ENCODE measurements at regions not wholly inside any gene's neighbourhood (a gene's known extent, or its start where the extent isn't known, plus 50 kb on each side); places are given as distances from the start of the nearest gene placed in this dataset.

GRCh38 chr5:176181271-176181855 is 56.9 kb upstream of the SIMC1 start:
- DNase-seq = no peak

GRCh38 chr5:176183321-176184074 is 54.7 kb upstream of the SIMC1 start:
- no peak for DNase-seq

- DNase-seq = no peak
Measured at GRCh38 chr5:176184608-176185132, 53.6 kb upstream of the SIMC1 start.

- no peak for DNase-seq
Measured at GRCh38 chr5:176185133-176185733, 53.0 kb upstream of the SIMC1 start.

- no peak for DNase-seq
Measured at GRCh38 chr5:176186107-176186506, 52.1 kb upstream of the SIMC1 start.

- no peak for DNase-seq
Measured at GRCh38 chr5:176187276-176188062, 50.8 kb upstream of the SIMC1 start.

- DNase-seq = no peak
Measured at GRCh38 chr5:176188085-176188484, 50.1 kb upstream of the SIMC1 start.
